ENCODE measurements at regions not wholly inside any gene's neighbourhood (a gene's known extent, or its start where the extent isn't known, plus 50 kb on each side); places are given as distances from the start of the nearest gene placed in this dataset.

DNA sequence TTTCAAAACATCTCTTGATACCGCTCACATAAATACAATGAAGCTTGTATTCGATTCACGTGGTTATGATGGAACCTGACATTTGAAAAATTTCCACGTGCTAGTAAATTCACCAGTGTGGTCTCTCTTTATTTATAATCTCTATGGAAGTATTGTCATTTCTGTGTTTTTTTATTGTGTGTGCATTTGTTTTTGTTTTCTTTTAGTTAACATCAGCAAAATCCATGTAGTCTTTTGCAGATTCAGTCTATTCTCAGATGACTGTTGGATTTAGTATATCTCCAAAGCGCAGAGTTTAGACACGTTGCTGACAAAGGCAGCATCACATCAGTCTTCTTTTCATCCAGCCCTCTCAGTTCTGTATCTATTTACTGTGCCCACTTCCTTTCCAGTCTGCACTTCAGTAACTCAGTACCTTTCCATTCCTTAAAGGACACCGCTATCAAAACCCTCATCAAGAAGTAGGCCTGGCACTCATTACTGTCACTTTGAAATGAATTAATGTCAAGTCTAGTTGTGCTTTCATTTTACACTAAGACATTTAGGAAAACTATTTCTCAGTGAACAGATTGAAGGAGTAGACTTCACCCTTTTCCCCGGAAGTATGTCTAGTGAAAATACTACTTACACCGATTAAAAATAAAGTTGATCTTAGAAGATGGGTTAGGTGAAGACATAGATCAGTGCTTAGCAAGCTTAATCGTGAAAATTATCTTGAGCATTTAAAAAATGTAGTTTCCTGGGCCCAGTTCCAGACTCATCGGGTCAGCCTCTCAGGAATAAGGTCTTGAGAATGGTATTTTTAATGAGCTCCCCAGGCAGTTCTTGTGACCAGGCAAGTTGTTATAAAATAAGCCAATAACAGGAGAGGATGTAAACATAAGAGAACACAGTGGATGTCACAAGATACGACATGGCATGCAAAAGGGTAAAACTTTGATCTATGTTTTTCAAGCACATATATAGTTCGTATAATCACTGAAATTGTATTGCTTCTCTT is 506.8 kb upstream of the ZEB2 start:
- no peak overlapping the region for H2BK5ac ChIP-seq (ENCODE audit: insufficient read length, low read length)
- no peak overlapping the region for H3K14ac ChIP-seq (ENCODE audit: insufficient read depth, low read length)
- no peak overlapping the region for H2AFZ ChIP-seq (ENCODE audit: low read length)
- H2BK12ac ChIP-seq (ENCODE audit: insufficient read length, low read depth, low read length) = no peak overlapping the region
- no peak overlapping the region for H3K4ac ChIP-seq (ENCODE audit: low read depth, low read length)
- H2BK20ac ChIP-seq (ENCODE audit: low read depth, low read length, poor library complexity, severe bottlenecking) = no peak overlapping the region
- H3K23ac ChIP-seq (ENCODE audit: insufficient read length, low read depth, low read length) = no peak overlapping the region
- H3K79me1 ChIP-seq (ENCODE audit: insufficient read depth, low read depth, low read length, poor library complexity, severe bottlenecking) = no peaks in the 10 kb centered on the region
- H4K20me1 ChIP-seq (ENCODE audit: control insufficient read depth, insufficient read depth, insufficient read length) = no peaks in the 10 kb centered on the region
- H4K8ac ChIP-seq (replicated peaks; ENCODE audit: insufficient read length, low read depth, low read length) = no peak overlapping the region
- no peak overlapping the region for H4K91ac ChIP-seq (ENCODE audit: insufficient read length, low read depth, low read length)
- TF ChIP-seq, protein P1, sequence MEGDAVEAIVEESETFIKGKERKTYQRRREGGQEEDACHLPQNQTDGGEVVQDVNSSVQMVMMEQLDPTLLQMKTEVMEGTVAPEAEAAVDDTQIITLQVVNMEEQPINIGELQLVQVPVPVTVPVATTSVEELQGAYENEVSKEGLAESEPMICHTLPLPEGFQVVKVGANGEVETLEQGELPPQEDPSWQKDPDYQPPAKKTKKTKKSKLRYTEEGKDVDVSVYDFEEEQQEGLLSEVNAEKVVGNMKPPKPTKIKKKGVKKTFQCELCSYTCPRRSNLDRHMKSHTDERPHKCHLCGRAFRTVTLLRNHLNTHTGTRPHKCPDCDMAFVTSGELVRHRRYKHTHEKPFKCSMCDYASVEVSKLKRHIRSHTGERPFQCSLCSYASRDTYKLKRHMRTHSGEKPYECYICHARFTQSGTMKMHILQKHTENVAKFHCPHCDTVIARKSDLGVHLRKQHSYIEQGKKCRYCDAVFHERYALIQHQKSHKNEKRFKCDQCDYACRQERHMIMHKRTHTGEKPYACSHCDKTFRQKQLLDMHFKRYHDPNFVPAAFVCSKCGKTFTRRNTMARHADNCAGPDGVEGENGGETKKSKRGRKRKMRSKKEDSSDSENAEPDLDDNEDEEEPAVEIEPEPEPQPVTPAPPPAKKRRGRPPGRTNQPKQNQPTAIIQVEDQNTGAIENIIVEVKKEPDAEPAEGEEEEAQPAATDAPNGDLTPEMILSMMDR (conservative IDR thresholded peaks at IDR 0.05) = no peak
- no peak overlapping the region for H3K4me3 Mint-ChIP-seq
- no peak overlapping the region for H4K5ac ChIP-seq (ENCODE audit: insufficient read length, low read depth, low read length)
- no peak overlapping the region for H3K9ac ChIP-seq (ENCODE audit: extremely low read depth, insufficient read length, low read length)
- DNase-seq = no peak
- no peak overlapping the region for H3K4me2 ChIP-seq (ENCODE audit: insufficient read depth, insufficient read length, low read length)
- no peak overlapping the region for H2BK120ac ChIP-seq (ENCODE audit: low read depth, low read length, poor library complexity, severe bottlenecking)
- H3K27me3 Mint-ChIP-seq (ENCODE audit: low read depth) = no peaks in the 10 kb centered on the region
- no peak overlapping the region for H2BK15ac ChIP-seq (ENCODE audit: low read depth, low read length)
- no peaks in the 10 kb centered on the region for H3K36me3 Mint-ChIP-seq (ENCODE audit: insufficient read depth in 1 of 3, low read depth in 3 of 3)
- no peaks in the 10 kb centered on the region for H3K9me3 Mint-ChIP-seq
- H3K27me3 ChIP-seq (ENCODE audit: insufficient read depth, low read length) = no peaks in the 10 kb centered on the region
- no peak overlapping the region for H3K18ac ChIP-seq (ENCODE audit: insufficient read length, low read depth, low read length)
- no peak overlapping the region for H3K56ac ChIP-seq (ENCODE audit: insufficient read length, low read depth, low read length)
- no peaks in the 10 kb centered on the region for H3K79me2 ChIP-seq (ENCODE audit: insufficient read depth, low read length)
- no peak overlapping the region for H2AK5ac ChIP-seq (ENCODE audit: insufficient read length, low read length)
- no peaks in the 10 kb centered on the region for H3K9me3 ChIP-seq (ENCODE audit: control insufficient read depth, low read depth, low read length)
- no peak overlapping the region for H3K27ac ChIP-seq (ENCODE audit: insufficient read length, low read depth, low read length)
- H3K4me1 ChIP-seq (ENCODE audit: insufficient read depth, low read length) = peaks cover 2% of the 10 kb centered on the region; the same call in 1 of the 2 replicates
- H3K23me2 ChIP-seq (ENCODE audit: insufficient read length, low read depth, low read length, poor library complexity, severe bottlenecking) = no peaks in the 10 kb centered on the region
- no CpG with 5 or more reads among the region's 13 CpGs for WGBS (ENCODE audit: extremely low coverage, insufficient read length, low lambda C conversion rate)
- peaks cover 13% of the 10 kb centered on the region in 2 experiments for H3K4me1 Mint-ChIP-seq
- H3K27ac Mint-ChIP-seq = peak overlapping the region in 1 of 3 experiments; percentile 58; a peak in 1 of 7 replicates
- H3T11ph ChIP-seq (ENCODE audit: low read length) = no peak overlapping the region
